Osteoblast (primary cell): ENCODE measurements at regions not wholly inside any gene's neighbourhood (a gene's known extent, or its start where the extent isn't known, plus 50 kb on each side); places are given as distances from the start of the nearest gene placed in this dataset.

Experiments
- DNase-seq: peaks from one replicate; pipeline ENCODE4 v3.0.0; 2011; ENCODE audit warnings: low spot score, mixed read lengths; ENCODE audit not compliant: insufficient read length; ENCODE audit errors: missing footprints
- H2AFZ ChIP-seq: 2 replicates; pipeline ENCODE4 v1.6.0; 2011; ENCODE audit warnings: mild to moderate bottlenecking, low read length
- H3K27ac ChIP-seq: 2 replicates; pipeline ENCODE4 v1.5.1; 2011; ENCODE audit warnings: mild to moderate bottlenecking, low read depth, low read length, moderate library complexity
- H3K27me3 ChIP-seq: 2 replicates; pipeline ENCODE4 v1.6.0; 2012; ENCODE audit warnings: mild to moderate bottlenecking, control low read depth, inconsistent platforms, low read length, moderate library complexity; ENCODE audit not compliant: insufficient read depth
- H3K36me3 ChIP-seq: 2 replicates; pipeline ENCODE4 v1.5.1; 2011; ENCODE audit warnings: mild to moderate bottlenecking, low read length, control low read depth, moderate library complexity; ENCODE audit not compliant: insufficient read depth
- H3K4me1 ChIP-seq: 2 replicates; pipeline ENCODE4 v1.5.1; 2011; ENCODE audit warnings: mild to moderate bottlenecking, low read length, control low read depth, moderate library complexity; ENCODE audit not compliant: insufficient read depth
- H3K4me2 ChIP-seq: 2 replicates; pipeline ENCODE4 v1.6.0; 2011; ENCODE audit warnings: mild to moderate bottlenecking, low read length; ENCODE audit not compliant: insufficient read depth
- H3K4me3 ChIP-seq: fragments of 200-600 bp; sonication (generic); 3 replicates; pipeline ENCODE4 v1.5.1; 2012; ENCODE audit warnings: mild to moderate bottlenecking, low read length, inconsistent platforms; ENCODE audit not compliant: insufficient read depth
- H3K79me2 ChIP-seq: 2 replicates; pipeline ENCODE4 v1.6.0; 2012; ENCODE audit warnings: mild to moderate bottlenecking, low read length, control low read depth, inconsistent platforms; ENCODE audit not compliant: insufficient read depth
- H3K9me3 ChIP-seq: 2 replicates; pipeline ENCODE4 v1.5.1; 2011; ENCODE audit warnings: low read depth, low read length, control low read depth
- H4K20me1 ChIP-seq: 2 replicates; pipeline ENCODE4 v1.6.0; 2012; ENCODE audit warnings: mild to moderate bottlenecking, low read length, control low read depth; ENCODE audit not compliant: insufficient read depth
- TF ChIP-seq, protein P1 (sequence below): IDR thresholded peaks from 2 replicates; pipeline ENCODE4 v1.5.1; 2011; ENCODE audit warnings: mild to moderate bottlenecking, low read depth, low read length, moderate library complexity; ENCODE audit errors: extremely low read depth

- no peak overlapping the region for H3K4me2 ChIP-seq
- H3K36me3 ChIP-seq, result no peaks in the 10 kb centered on the region
- H4K20me1 ChIP-seq, result no peaks in the 10 kb centered on the region
- DNase-seq, result no peak
- H3K79me2 ChIP-seq, result no peaks in the 10 kb centered on the region
- H2AFZ ChIP-seq, result no peak overlapping the region
- H3K4me1 ChIP-seq, result no peaks in the 10 kb centered on the region
- H3K27me3 ChIP-seq, result no peaks in the 10 kb centered on the region
- no peak overlapping the region for H3K27ac ChIP-seq
- no peaks in the 10 kb centered on the region for H3K9me3 ChIP-seq
- TF ChIP-seq, protein P1, sequence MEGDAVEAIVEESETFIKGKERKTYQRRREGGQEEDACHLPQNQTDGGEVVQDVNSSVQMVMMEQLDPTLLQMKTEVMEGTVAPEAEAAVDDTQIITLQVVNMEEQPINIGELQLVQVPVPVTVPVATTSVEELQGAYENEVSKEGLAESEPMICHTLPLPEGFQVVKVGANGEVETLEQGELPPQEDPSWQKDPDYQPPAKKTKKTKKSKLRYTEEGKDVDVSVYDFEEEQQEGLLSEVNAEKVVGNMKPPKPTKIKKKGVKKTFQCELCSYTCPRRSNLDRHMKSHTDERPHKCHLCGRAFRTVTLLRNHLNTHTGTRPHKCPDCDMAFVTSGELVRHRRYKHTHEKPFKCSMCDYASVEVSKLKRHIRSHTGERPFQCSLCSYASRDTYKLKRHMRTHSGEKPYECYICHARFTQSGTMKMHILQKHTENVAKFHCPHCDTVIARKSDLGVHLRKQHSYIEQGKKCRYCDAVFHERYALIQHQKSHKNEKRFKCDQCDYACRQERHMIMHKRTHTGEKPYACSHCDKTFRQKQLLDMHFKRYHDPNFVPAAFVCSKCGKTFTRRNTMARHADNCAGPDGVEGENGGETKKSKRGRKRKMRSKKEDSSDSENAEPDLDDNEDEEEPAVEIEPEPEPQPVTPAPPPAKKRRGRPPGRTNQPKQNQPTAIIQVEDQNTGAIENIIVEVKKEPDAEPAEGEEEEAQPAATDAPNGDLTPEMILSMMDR, result no peak
- no peak overlapping the region for H3K4me3 ChIP-seq
Measured at GRCh38 chr20:24792641-24793495, 156.2 kb upstream of the CST7 start.

DNA sequence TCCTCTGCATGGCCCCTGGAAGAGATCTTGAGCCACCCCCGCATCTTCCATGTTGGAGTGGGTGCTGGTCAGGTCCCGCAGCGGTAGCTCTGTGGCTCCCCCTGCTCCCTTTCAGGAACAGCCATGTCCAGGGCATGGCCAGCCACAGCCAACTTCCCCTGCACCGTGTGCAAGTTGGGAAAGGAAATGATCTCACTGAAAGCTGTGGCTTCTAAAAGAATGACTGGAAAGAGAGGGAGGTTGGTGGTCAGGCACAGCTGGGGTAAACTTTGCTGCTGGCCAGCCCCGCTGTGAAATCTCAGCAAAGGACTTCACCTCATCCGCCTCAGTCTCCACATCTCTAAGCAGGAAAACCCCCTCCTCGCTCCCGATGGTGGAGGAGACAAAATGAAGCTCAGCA lies 153.6 kb upstream of the CST7 start:
- no peak overlapping the region for H3K4me3 ChIP-seq
- peak overlapping the region; percentile 31 for H2AFZ ChIP-seq
- H3K27ac ChIP-seq, result no peak overlapping the region
- no peaks in the 10 kb centered on the region for H3K27me3 ChIP-seq
- H3K4me1 ChIP-seq, result no peaks in the 10 kb centered on the region
- no peak for DNase-seq
- no peaks in the 10 kb centered on the region for H4K20me1 ChIP-seq
- no peaks in the 10 kb centered on the region for H3K36me3 ChIP-seq
- H3K9me3 ChIP-seq, result no peaks in the 10 kb centered on the region
- TF ChIP-seq, protein P1, result no peak
- no peak overlapping the region for H3K4me2 ChIP-seq
- H3K79me2 ChIP-seq, result no peaks in the 10 kb centered on the region

DNA sequence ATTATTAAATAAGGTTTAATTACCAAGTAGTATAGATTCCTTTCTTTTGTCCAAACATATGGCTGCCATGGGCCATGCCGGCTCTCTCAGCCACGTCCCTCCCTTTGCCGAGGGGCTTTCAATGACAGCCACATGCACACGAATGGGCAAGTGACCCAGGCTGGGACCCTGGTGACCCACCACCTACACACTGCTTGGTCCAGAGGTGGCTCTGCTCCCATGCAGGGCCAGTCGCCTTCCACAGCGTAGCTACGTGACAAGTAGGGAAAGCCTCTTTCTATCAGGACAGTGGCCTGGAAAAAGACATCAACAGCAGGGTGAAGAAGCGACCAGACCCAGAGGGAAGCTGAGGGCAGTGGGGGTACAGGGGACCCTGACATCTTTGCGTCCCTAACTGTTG lies 152.8 kb upstream of the CST7 start:
- Histone ChIP-seq H3K4me2 (no peak overlapping the region), H3K27ac (no peak overlapping the region), H3K79me2 (no peaks in the 10 kb centered on the region), H2AFZ (no peak overlapping the region), H4K20me1 (no peaks in the 10 kb centered on the region), H3K4me3 (no peak overlapping the region), H3K36me3 (no peaks in the 10 kb centered on the region), H3K27me3 (no peaks in the 10 kb centered on the region), H3K4me1 (no peaks in the 10 kb centered on the region), H3K9me3 (no peaks in the 10 kb centered on the region)
- TF ChIP-seq, protein P1, result no peak
- no peak for DNase-seq

GRCh38 chr20:24797113-24797512 lies 152.0 kb upstream of the CST7 start:
- no peaks in the 10 kb centered on the region for H4K20me1 ChIP-seq
- H3K4me3 ChIP-seq, result no peak overlapping the region
- H3K79me2 ChIP-seq, result no peaks in the 10 kb centered on the region
- H3K27ac ChIP-seq, result no peak overlapping the region
- TF ChIP-seq, protein P1, result no peak
- H3K27me3 ChIP-seq, result no peaks in the 10 kb centered on the region
- no peaks in the 10 kb centered on the region for H3K36me3 ChIP-seq
- no peak overlapping the region for H3K4me2 ChIP-seq
- no peaks in the 10 kb centered on the region for H3K4me1 ChIP-seq
- H2AFZ ChIP-seq, result no peak overlapping the region
- no peak for DNase-seq
- no peaks in the 10 kb centered on the region for H3K9me3 ChIP-seq
